LNCAP (cell line): ENCODE measurements at regions not wholly inside any gene's neighbourhood (a gene's known extent, or its start where the extent isn't known, plus 50 kb on each side); places are given as distances from the start of the nearest gene placed in this dataset.

Source experiments
- TF ChIP-seq, protein P1 (sequence below): fragments of 450-650 bp; IDR thresholded peaks from 2 replicates; pipeline ENCODE4 v1.5.1; 2017; ENCODE audit warnings: mild to moderate bottlenecking

DNA sequence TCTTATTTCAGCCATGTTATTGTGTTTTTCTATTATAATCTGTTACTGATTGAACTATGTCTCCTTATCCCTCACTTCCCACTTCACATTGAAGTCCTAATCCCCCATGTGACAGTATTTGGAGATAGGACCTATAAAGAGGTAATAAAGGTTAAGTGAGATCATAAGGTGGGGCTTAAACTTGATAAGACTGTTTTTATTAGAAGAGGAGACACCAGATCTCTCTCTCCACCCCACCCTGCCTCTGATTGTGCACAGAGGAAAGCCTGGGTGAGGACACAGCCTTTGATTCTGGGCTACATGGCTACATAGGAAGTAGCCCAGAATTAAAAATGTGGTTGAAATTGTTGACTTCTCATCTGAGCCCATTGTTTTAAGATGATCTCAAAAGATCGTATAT lies 414.7 kb downstream of the SLC16A7 start:
- TF ChIP-seq, protein P1, sequence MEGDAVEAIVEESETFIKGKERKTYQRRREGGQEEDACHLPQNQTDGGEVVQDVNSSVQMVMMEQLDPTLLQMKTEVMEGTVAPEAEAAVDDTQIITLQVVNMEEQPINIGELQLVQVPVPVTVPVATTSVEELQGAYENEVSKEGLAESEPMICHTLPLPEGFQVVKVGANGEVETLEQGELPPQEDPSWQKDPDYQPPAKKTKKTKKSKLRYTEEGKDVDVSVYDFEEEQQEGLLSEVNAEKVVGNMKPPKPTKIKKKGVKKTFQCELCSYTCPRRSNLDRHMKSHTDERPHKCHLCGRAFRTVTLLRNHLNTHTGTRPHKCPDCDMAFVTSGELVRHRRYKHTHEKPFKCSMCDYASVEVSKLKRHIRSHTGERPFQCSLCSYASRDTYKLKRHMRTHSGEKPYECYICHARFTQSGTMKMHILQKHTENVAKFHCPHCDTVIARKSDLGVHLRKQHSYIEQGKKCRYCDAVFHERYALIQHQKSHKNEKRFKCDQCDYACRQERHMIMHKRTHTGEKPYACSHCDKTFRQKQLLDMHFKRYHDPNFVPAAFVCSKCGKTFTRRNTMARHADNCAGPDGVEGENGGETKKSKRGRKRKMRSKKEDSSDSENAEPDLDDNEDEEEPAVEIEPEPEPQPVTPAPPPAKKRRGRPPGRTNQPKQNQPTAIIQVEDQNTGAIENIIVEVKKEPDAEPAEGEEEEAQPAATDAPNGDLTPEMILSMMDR: no peak

DNA sequence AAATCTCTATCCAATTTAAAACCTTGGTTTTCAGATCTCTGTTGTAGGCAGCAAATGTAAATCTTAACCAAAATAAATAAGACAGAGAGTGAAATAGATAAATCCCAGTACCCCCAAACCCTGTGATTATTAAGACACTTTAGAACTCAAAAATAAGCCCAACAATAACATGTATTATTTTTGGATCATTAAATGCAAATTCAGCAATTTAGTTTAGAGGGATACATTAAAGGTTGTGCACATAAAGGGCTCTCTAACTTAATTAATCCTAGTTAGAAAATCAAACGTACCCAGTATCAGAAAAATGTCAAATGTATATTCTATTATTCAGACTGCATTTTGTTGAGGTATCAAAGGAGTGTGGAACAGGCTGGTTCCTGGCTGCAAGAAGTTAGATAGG lies 416.8 kb downstream of the SLC16A7 start:
- TF ChIP-seq, protein P1: no peak

GRCh38 chr12:60014436-60014835 lies 418.6 kb downstream of the SLC16A7 start:
- TF ChIP-seq, protein P1: no peak

- TF ChIP-seq, protein P1: no peak
Measured at GRCh38 chr12:60020068-60020467, 424.2 kb downstream of the SLC16A7 start.

DNA sequence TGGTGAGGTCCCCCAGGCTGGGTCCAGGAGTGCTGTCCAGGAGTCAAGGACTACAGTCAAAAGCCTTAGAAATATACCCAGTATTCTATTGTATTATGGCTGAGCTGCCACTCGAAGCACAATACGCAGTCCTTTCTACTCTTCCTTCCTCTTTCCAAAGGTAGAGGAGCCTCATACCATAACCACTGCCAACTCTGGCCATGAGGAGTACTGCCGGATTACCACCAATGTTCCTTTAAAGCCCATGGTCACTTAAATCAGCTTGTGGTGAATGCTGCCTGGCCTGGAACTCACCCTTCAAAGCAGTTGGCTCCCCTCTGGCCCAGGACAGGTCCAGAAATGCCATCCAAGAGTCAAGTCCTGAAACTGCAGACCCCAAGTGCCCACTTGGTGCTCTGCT lies 425.4 kb downstream of the SLC16A7 start:
- TF ChIP-seq, protein P1: no peak

DNA sequence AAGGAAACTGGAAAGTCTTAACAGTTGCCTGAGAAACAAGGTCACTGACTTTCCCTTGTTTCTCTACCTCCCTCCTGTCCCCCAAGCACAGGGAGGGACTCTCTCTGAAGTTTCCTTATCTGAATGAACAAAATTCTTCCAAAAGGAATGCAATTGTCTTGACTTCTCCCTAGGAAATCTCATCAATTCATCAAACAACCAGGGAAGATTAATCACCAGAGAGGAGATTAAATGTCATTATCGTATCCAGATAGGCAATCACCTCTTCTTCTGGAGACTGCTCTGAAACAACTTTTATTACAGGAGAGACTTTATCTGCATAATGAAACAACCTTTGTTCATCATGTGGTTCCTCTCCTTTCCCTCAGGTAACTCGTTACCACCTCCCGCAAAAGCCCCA lies 431.4 kb downstream of the SLC16A7 start:
- TF ChIP-seq, protein P1: no peak

- TF ChIP-seq, protein P1: no peak
Measured at GRCh38 chr12:60034147-60034546, 438.3 kb downstream of the SLC16A7 start.

- TF ChIP-seq, protein P1: no peak
Measured at GRCh38 chr12:60035835-60036234, 440.0 kb downstream of the SLC16A7 start.
